ENCODE measurements at regions not wholly inside any gene's neighbourhood (a gene's known extent, or its start where the extent isn't known, plus 50 kb on each side); places are given as distances from the start of the nearest gene placed in this dataset.

DNA sequence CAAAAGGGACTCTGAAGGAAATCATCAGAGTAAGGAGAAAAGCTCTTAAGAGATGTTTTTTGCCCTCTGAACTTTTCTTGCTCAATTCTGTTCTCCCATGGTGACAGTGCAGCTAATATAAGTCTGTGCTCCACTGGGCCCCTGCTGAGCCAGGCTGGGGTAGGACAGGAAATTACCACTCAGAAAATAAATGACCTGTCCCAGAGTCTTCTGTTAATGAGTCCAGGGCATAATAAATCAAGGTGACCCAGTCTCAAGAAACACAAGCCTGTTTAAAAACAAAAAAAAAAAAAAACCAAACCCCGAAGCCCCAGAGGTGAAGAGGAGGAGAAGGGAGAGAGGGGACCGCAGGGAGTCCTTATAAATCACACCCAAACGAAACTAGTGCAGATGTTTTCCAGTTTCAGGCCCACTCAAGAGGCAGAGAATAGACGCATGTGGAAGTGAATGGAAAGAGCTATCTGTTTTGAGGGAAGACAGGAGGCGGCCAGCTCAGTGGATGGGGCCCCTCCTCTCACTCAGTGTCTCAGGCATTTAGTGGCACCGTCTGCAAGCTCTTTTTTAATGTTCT, 59.8 kb upstream of the BOC start:
- TF ChIP-seq, protein P1, sequence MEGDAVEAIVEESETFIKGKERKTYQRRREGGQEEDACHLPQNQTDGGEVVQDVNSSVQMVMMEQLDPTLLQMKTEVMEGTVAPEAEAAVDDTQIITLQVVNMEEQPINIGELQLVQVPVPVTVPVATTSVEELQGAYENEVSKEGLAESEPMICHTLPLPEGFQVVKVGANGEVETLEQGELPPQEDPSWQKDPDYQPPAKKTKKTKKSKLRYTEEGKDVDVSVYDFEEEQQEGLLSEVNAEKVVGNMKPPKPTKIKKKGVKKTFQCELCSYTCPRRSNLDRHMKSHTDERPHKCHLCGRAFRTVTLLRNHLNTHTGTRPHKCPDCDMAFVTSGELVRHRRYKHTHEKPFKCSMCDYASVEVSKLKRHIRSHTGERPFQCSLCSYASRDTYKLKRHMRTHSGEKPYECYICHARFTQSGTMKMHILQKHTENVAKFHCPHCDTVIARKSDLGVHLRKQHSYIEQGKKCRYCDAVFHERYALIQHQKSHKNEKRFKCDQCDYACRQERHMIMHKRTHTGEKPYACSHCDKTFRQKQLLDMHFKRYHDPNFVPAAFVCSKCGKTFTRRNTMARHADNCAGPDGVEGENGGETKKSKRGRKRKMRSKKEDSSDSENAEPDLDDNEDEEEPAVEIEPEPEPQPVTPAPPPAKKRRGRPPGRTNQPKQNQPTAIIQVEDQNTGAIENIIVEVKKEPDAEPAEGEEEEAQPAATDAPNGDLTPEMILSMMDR (conservative IDR thresholded peaks at IDR 0.05; ENCODE audit: low read depth), result no peak
- no peak overlapping the region for H3K27ac ChIP-seq
- no peak for DNase-seq (ENCODE audit: low spot score)
- CTCF ChIA-PET, result interaction anchor here (0.7 kb wide), 1 partner anchor 9 kb away, joined by 4 read pairs; no protein-coding TSS in a partner anchor
- POLR2A ChIA-PET (ENCODE audit: low non-redundant PET), result no interaction called here

DNA sequence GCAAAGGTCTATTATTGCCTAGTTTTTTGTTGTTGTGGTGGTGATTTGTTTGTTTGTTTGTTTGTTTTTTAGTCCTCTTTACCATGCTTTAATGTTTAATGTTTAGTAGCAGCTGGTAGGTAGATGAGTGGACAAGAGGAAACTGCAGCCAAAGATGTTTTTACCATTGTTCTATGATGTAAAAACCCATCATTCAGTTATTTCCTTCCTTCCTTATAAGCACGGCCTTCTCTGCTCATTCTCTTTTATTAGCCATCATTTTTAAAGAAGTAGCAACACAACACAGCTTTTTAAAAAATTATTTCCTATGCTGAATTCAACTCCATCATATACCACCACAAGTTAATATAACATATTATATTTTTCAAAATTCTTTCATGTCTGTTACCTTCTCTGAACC, 58.5 kb upstream of the BOC start:
- DNase-seq (ENCODE audit: low spot score), result no peak
- H3K27ac ChIP-seq, result no peak overlapping the region
- ChIA-PET POLR2A (ENCODE audit: low non-redundant PET) (no interaction called here), CTCF (no interaction called here)
- TF ChIP-seq, protein P1 (conservative IDR thresholded peaks at IDR 0.05; ENCODE audit: low read depth), result no peak

DNA sequence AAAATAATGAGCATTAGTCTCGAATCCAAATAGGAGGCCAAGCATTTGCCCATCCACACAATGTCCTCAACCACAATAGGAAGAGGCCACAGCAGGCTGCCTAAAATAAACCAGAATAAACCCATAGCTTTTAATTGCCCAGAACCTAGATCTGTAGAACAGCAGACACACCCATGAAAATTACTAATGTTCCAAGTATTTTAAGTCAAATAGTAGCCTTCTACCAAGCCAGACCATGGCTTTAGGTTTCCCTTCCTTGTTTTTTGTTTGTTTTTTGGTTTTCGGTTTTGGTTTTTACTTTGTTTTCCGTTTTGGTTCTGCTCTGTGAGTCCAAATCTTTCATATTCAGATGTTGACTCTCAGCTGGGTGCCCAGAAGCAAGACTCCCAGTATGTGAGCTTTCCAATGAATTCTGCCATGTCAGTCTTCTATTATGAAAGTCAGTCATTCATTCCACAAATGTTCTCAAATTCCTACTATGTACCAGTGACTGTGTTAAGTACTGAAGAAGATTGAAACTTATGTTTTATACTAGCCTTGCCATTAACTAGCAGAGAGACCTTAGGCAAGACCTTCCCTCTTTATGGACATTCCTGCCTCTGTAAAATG, 57.8 kb upstream of the BOC start:
- no peak for DNase-seq (ENCODE audit: low spot score)
- H3K27ac ChIP-seq, result no peak overlapping the region
- TF ChIP-seq, protein P1 (conservative IDR thresholded peaks at IDR 0.05; ENCODE audit: low read depth), result no peak
- CTCF ChIA-PET, result interaction anchor here (0.6 kb wide), 1 partner anchor 14 kb away, joined by 3 read pairs; no protein-coding TSS in a partner anchor
- POLR2A ChIA-PET (ENCODE audit: low non-redundant PET), result no interaction called here

DNA sequence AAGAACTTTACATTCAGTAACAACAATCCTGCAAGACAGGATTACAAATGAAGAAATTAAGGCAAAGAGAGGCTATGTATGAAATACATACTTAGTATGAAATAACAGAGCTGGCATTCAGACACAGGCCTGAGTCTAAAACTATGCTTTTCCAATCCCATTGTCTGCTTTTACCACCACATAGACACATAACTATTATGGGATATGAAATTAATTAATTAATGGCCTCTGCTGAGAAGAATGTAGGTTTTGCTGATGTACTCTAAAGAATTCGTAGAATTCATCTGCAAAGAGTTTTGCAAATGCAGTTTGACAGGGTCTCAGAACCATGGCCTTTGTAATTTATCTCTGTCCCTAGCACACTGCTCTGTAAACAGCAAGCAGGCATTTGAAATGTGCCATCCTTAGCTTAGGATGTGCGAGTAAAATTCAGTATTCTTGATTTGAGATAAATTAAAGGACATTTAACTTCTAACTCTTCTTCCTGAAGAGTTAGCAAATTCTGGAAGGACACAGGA, 54.5 kb upstream of the BOC start:
- ChIA-PET CTCF (no interaction called here), POLR2A (ENCODE audit: low non-redundant PET) (no interaction called here)
- no peak overlapping the region for H3K27ac ChIP-seq
- TF ChIP-seq, protein P1 (conservative IDR thresholded peaks at IDR 0.05; ENCODE audit: low read depth), result no peak
- DNase-seq (ENCODE audit: low spot score), result no peak

DNA sequence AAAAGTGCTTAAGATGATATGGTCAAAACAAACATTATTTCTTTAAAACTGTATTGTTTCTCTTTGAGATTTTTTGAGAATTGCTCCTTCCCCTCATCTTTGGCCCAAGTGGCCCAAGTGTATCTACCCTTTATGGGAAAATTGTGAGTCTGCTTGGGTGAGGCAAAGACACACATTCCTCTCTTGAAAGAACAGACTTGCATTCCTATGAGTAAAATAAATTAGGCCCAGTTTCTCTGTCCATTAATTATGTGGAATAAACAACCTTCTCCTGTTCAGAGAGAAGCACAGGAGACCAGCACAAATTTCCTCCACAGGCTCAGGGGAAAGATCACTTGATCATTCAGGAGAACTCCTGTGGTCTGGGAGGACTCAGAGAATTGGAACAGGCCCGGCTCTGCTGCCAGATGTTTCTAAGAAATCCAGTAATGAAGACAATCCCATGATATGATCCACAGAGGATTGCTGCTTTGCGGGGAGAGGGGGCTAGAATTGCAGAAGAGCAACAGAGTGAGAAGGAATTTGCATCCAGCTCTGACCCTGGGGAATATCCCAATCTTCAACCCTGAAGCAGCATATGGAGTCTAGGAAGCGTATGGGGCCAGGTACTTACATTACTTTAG, 53.8 kb upstream of the BOC start:
- TF ChIP-seq, protein P1 (conservative IDR thresholded peaks at IDR 0.05; ENCODE audit: low read depth), result no peak
- ChIA-PET CTCF (no interaction called here), POLR2A (ENCODE audit: low non-redundant PET) (no interaction called here)
- DNase-seq (ENCODE audit: low spot score), result no peak
- no peak overlapping the region for H3K27ac ChIP-seq

DNA sequence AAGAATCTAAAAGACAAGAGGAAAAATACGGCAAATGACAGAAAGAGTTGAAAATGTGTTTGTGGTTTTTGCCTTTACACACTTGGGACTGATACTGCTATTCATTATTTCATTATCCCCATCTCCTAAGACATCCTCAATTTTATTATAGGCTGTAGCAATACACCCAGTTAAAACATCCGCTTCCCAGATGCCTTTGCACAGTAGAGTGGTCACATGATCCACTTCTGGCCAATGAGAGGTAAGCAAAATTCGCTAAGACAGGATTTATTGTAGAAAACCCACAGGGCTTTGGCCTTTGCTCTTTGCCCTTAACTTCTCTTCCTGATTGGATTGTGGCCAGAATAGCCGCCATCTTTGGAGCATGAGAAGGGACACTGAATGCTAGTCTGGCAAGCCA, 53.2 kb upstream of the BOC start:
- no peak overlapping the region for H3K27ac ChIP-seq
- TF ChIP-seq, protein P1 (conservative IDR thresholded peaks at IDR 0.05; ENCODE audit: low read depth), result no peak
- DNase-seq (ENCODE audit: low spot score), result no peak
- ChIA-PET CTCF (no interaction called here), POLR2A (ENCODE audit: low non-redundant PET) (no interaction called here)

Measured in RWPE1 (cell line).